CD4-positive, alpha-beta T cell (primary cell): ENCODE measurements at regions not wholly inside any gene's neighbourhood (a gene's known extent, or its start where the extent isn't known, plus 50 kb on each side); places are given as distances from the start of the nearest gene placed in this dataset.

Source experiments
- ATAC-seq: fragments of 200-7000 bp; cut with Tn5 transposase; one replicate; pipeline ENCODE4 v1.10.0; 2022; ENCODE audit warnings: mild to moderate bottlenecking; ENCODE audit not compliant: poor library complexity
- CTCF ChIA-PET: fragments of 350-600 bp; sonication (Branson Sonifier 250); formaldehyde crosslinking; loops from one replicate; lab custom pipeline; 2021; ENCODE audit warnings: antibody characterized with exemption, inconsistent platforms; lab: Charles Lee
- POLR2A ChIA-PET: fragments of 350-600 bp; sonication (Branson Sonifier 250); formaldehyde crosslinking; loops from one replicate; lab custom pipeline; 2021; ENCODE audit warnings: antibody characterized with exemption, inconsistent platforms; lab: Charles Lee
- DNase-seq, 14 experiments: peaks; one replicate each; pipeline ENCODE4 v3.0.0-alpha.2; 2013 to 2020; ENCODE audit warnings: mixed read lengths in 2 of 14
- H3K27ac ChIP-seq, 2 donors: one replicate each; pipeline versions ENCODE4 v1.5.1 to v1.7.0; 2013; ENCODE audit warnings: low read length in 2 of 2, low read depth in 1 of 2, mild to moderate bottlenecking in 1 of 2
- H3K27me3 ChIP-seq, 2 experiments: 1 replicate in 1 of 2; 2 replicates in 1 of 2; pipeline versions ENCODE4 v1.6.1 to v1.7.0; 2013; ENCODE audit warnings: low read length in 2 of 2, control low read depth in 1 of 2, mild to moderate bottlenecking in 1 of 2, moderate library complexity in 1 of 2; ENCODE audit not compliant: insufficient read depth in 2 of 2, control insufficient read depth in 1 of 2
- H3K36me3 ChIP-seq: one replicate; pipeline ENCODE4 v1.6.1; 2013; ENCODE audit warnings: low read length, control low read depth; ENCODE audit not compliant: insufficient read depth
- H3K4me1 ChIP-seq: one replicate; pipeline ENCODE4 v1.6.1; 2013; ENCODE audit warnings: low read length, control low read depth; ENCODE audit not compliant: insufficient read depth
- H3K4me3 ChIP-seq: one replicate; pipeline ENCODE4 v1.5.1; 2013; ENCODE audit warnings: mild to moderate bottlenecking, low read length, moderate library complexity
- H3K9me3 ChIP-seq, 2 experiments: 1 replicate in 1 of 2; 2 replicates in 1 of 2; pipeline versions ENCODE4 v1.6.1 to v1.7.0; 2013; ENCODE audit warnings: low read length in 2 of 2, mild to moderate bottlenecking in 2 of 2, control low read depth in 1 of 2, moderate library complexity in 1 of 2; ENCODE audit not compliant: control insufficient read depth in 1 of 2, insufficient read depth in 1 of 2
- H3K27ac Mint-ChIP-seq: one replicate; pipeline ENCODE4 v1.8.0; 2020; ENCODE audit warnings: mixed read lengths
- H3K27me3 Mint-ChIP-seq: one replicate; pipeline ENCODE4 v1.8.0; 2021; ENCODE audit warnings: mixed read lengths
- H3K36me3 Mint-ChIP-seq: one replicate; pipeline ENCODE4 v1.8.0; 2021; ENCODE audit warnings: low read depth, mixed read lengths
- H3K4me1 Mint-ChIP-seq: one replicate; pipeline ENCODE4 v1.8.0; 2021; ENCODE audit warnings: low read depth, mixed read lengths
- H3K4me3 Mint-ChIP-seq: one replicate; pipeline ENCODE4 v1.8.0; 2020; ENCODE audit warnings: mild to moderate bottlenecking, mixed read lengths
- H3K9me3 Mint-ChIP-seq: one replicate; pipeline ENCODE4 v1.8.0; 2020; ENCODE audit warnings: mixed read lengths
- CTCF ChIP-seq: fragments of 200-600 bp; IDR thresholded peaks from one replicate; pipeline ENCODE4 v1.8.0; 2022; ENCODE audit warnings: antibody characterized with exemption, mild to moderate bottlenecking
- intact Hi-C, 2 experiments: fragments of 100-400 bp; cut with DNase I in 1 of 2; cut with micrococcal nuclease in 1 of 2; formaldehyde crosslinking; loops; one replicate each; pipeline versions ENCODE4 v1.15.1 to v1.9.0; 2023 to 2025; cut with DNase I, micrococcal nuclease

- ATAC-seq = no peak
- TF ChIP-seq CTCF = no peak
- no peaks in the 10 kb centered on the region for H3K36me3 Mint-ChIP-seq
- H3K4me3 ChIP-seq = no peak overlapping the region
- H3K9me3 ChIP-seq = no peaks in the 10 kb centered on the region
- no peaks in the 10 kb centered on the region for H3K9me3 Mint-ChIP-seq
- no peaks in the 10 kb centered on the region for H3K4me1 ChIP-seq
- ChIA-PET CTCF (no interaction called here), POLR2A (no interaction called here)
- DNase-seq = no peak
- no peak overlapping the region for H3K27ac Mint-ChIP-seq
- no peak overlapping the region for H3K4me3 Mint-ChIP-seq
- no peak overlapping the region for H3K27ac ChIP-seq
- H3K36me3 ChIP-seq = no peaks in the 10 kb centered on the region
- no peaks in the 10 kb centered on the region for H3K4me1 Mint-ChIP-seq
- no peaks in the 10 kb centered on the region for H3K27me3 ChIP-seq
- no peaks in the 10 kb centered on the region for H3K27me3 Mint-ChIP-seq
- intact Hi-C loops = no loop called here
Measured at GRCh38 chr6:155894758-155895157, 439.1 kb upstream of the NOX3 start.

GRCh38 chr6:155894262-155894661 lies 438.6 kb upstream of the NOX3 start:
- Histone ChIP-seq H3K27me3 (no peaks in the 10 kb centered on the region), H3K36me3 (no peaks in the 10 kb centered on the region), H3K4me3 (no peak overlapping the region), H3K9me3 (no peaks in the 10 kb centered on the region), H3K4me1 (no peaks in the 10 kb centered on the region), H3K27ac (no peak overlapping the region)
- Mint-ChIP-seq H3K27me3 (no peaks in the 10 kb centered on the region), H3K4me3 (no peak overlapping the region), H3K36me3 (no peaks in the 10 kb centered on the region), H3K27ac (no peak overlapping the region), H3K9me3 (no peaks in the 10 kb centered on the region), H3K4me1 (no peaks in the 10 kb centered on the region)
- CTCF ChIA-PET = no interaction called here
- no peak for ATAC-seq
- intact Hi-C loops = no loop called here
- POLR2A ChIA-PET = no interaction called here
- DNase-seq = no peak
- no peak for TF ChIP-seq CTCF

GRCh38 chr6:155890409-155890808 lies 434.8 kb upstream of the NOX3 start:
- Mint-ChIP-seq H3K4me1 (no peaks in the 10 kb centered on the region), H3K4me3 (no peak overlapping the region), H3K27ac (no peak overlapping the region), H3K27me3 (no peaks in the 10 kb centered on the region), H3K9me3 (no peaks in the 10 kb centered on the region), H3K36me3 (no peaks in the 10 kb centered on the region)
- Histone ChIP-seq H3K27ac (no peak overlapping the region), H3K36me3 (no peaks in the 10 kb centered on the region), H3K27me3 (no peaks in the 10 kb centered on the region), H3K9me3 (no peaks in the 10 kb centered on the region), H3K4me1 (no peaks in the 10 kb centered on the region), H3K4me3 (no peak overlapping the region)
- CTCF ChIA-PET = no interaction called here
- POLR2A ChIA-PET = no interaction called here
- intact Hi-C loops = no loop called here
- no peak for TF ChIP-seq CTCF
- no peak for ATAC-seq
- no peak for DNase-seq
